HEK293 (cell line): ENCODE measurements at regions not wholly inside any gene's neighbourhood (a gene's known extent, or its start where the extent isn't known, plus 50 kb on each side); places are given as distances from the start of the nearest gene placed in this dataset.

Experiments used
- CTCF ChIP-seq: fragments of 450-650 bp; formaldehyde crosslinking; IDR thresholded peaks from 2 replicates; pipeline ENCODE4 v1.5.1; 2016; ENCODE audit warnings: missing biosample characterization, missing genetic modification characterization
- ZNF175 ChIP-seq: fragments of 450-650 bp; formaldehyde crosslinking; IDR thresholded peaks from 2 replicates; pipeline ENCODE4 v1.5.1; 2016; ENCODE audit warnings: missing biosample characterization, missing genetic modification characterization
- ZNF416 ChIP-seq: fragments of 450-650 bp; formaldehyde crosslinking; IDR thresholded peaks from 2 replicates; pipeline ENCODE4 v1.5.1; 2016; ENCODE audit warnings: missing biosample characterization, missing genetic modification characterization
- ZNF488 ChIP-seq: fragments of 450-650 bp; formaldehyde crosslinking; IDR thresholded peaks from 2 replicates; pipeline ENCODE4 v1.5.1; 2016; ENCODE audit warnings: missing biosample characterization, missing genetic modification characterization
- ZNF513 ChIP-seq: fragments of 450-650 bp; IDR thresholded peaks from 2 replicates; pipeline ENCODE4 v1.5.1; 2018; ENCODE audit warnings: missing biosample characterization, missing genetic modification characterization
- ZNF580 ChIP-seq: fragments of 450-650 bp; formaldehyde crosslinking; IDR thresholded peaks from 2 replicates; pipeline ENCODE4 v1.5.1; 2016; ENCODE audit warnings: missing biosample characterization, missing genetic modification characterization

- TF ChIP-seq CTCF (tag by site-specific recombination), result no peak
- no peak for TF ChIP-seq ZNF175
- TF ChIP-seq ZNF416 (tag by site-specific recombination), result no peak
- TF ChIP-seq ZNF488, result no peak
- no peak for TF ChIP-seq ZNF580
- TF ChIP-seq ZNF513 (tag by site-specific recombination), result no peak
Observed at GRCh38 chr10:129039406-129040370, 427.4 kb upstream of the MGMT start.
